ENCODE measurements at regions not wholly inside any gene's neighbourhood (a gene's known extent, or its start where the extent isn't known, plus 50 kb on each side); places are given as distances from the start of the nearest gene placed in this dataset.

DNA sequence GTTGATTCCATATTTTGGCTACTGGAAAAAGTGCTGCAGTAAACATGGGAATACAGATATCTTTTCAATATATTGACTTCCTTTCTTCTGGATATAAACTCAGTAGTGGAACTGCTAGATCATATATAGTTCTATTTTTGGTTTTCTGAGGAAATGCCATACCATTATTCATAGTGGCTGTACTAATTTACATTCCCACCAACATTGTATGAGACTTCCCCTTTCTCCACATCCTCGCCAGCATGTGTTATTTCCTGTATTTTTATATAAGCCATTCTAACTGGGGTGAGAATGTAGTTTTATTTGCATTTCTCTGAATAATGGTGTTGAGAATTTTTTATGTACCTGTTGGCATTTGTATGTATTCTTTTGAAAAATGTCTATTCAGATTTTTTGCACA, 385.2 kb downstream of the NUF2 start:
- TF ChIP-seq, protein P1, sequence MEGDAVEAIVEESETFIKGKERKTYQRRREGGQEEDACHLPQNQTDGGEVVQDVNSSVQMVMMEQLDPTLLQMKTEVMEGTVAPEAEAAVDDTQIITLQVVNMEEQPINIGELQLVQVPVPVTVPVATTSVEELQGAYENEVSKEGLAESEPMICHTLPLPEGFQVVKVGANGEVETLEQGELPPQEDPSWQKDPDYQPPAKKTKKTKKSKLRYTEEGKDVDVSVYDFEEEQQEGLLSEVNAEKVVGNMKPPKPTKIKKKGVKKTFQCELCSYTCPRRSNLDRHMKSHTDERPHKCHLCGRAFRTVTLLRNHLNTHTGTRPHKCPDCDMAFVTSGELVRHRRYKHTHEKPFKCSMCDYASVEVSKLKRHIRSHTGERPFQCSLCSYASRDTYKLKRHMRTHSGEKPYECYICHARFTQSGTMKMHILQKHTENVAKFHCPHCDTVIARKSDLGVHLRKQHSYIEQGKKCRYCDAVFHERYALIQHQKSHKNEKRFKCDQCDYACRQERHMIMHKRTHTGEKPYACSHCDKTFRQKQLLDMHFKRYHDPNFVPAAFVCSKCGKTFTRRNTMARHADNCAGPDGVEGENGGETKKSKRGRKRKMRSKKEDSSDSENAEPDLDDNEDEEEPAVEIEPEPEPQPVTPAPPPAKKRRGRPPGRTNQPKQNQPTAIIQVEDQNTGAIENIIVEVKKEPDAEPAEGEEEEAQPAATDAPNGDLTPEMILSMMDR (IDR thresholded peaks at IDR 0.05): no peak
- Mint-ChIP-seq H3K27ac (no peak overlapping the region), H3K9me3 (peaks cover 5% of the 10 kb centered on the region), H3K4me3 (no peak overlapping the region), H3K4me1 (no peaks in the 10 kb centered on the region), H3K36me3 (ENCODE audit: low read depth) (no peaks in the 10 kb centered on the region), H3K27me3 (no peaks in the 10 kb centered on the region)
- DNase-seq: no peak
- CTCF ChIA-PET: no interaction called here
- ATAC-seq (ENCODE audit: low read depth): no peak
- POLR2A ChIA-PET: no interaction called here
- intact Hi-C loops (cut with micrococcal nuclease): no loop called here

DNA sequence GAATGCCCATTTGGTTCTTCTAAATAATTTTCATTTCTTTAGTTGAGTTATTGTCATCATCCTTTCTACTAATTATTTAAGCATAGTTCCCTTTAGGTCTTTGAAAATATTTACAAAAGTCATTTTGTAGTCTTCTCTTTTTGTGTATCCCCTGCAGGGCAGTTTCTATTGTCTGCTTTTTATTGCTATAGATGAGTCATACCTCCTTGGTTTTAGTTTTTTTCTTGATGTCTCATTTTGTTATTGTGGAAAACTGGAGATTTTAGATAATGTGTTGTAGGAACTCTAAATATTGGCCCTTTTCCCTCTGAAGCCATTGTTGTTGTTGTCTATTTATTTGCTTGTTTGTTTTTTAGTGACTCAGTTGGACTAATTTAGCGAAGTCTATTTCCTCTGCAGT, 387.9 kb downstream of the NUF2 start:
- intact Hi-C loops (cut with micrococcal nuclease): no loop called here
- DNase-seq: no peak
- no peaks in the 10 kb centered on the region for H3K36me3 Mint-ChIP-seq (ENCODE audit: low read depth)
- no peaks in the 10 kb centered on the region for H3K4me1 Mint-ChIP-seq
- ChIA-PET POLR2A (no interaction called here), CTCF (no interaction called here)
- peaks cover 5% of the 10 kb centered on the region for H3K9me3 Mint-ChIP-seq
- no peak overlapping the region for H3K27ac Mint-ChIP-seq
- TF ChIP-seq, protein P1 (IDR thresholded peaks at IDR 0.05): no peak
- no peak overlapping the region for H3K4me3 Mint-ChIP-seq
- no peak for ATAC-seq (ENCODE audit: low read depth)
- H3K27me3 Mint-ChIP-seq: no peaks in the 10 kb centered on the region

DNA sequence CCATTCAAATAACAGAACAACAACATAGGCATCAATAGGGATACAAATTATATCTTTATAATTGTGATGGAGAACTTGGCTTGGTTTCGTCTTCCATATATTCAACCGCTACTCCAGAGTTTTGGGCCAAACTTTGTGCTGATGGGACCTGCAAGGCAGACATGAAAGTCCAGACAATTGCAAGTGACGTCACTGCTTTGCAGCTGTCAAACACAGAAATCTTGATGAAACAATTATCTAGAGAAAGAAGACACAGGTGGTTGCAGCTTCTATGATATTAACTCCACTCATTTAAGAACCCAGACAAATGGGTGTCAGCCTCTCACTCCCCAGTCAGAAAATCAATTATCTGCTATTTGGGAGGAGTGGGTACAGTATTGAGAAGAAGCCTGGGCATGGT, 390.6 kb downstream of the NUF2 start:
- ATAC-seq (ENCODE audit: low read depth): no peak
- Mint-ChIP-seq H3K36me3 (ENCODE audit: low read depth) (no peaks in the 10 kb centered on the region), H3K4me1 (no peaks in the 10 kb centered on the region), H3K27ac (no peak overlapping the region), H3K9me3 (peaks cover 5% of the 10 kb centered on the region), H3K4me3 (no peak overlapping the region), H3K27me3 (no peaks in the 10 kb centered on the region)
- TF ChIP-seq, protein P1 (IDR thresholded peaks at IDR 0.05): no peak
- ChIA-PET POLR2A (no interaction called here), CTCF (no interaction called here)
- intact Hi-C loops (cut with micrococcal nuclease): no loop called here
- DNase-seq: no peak

DNA sequence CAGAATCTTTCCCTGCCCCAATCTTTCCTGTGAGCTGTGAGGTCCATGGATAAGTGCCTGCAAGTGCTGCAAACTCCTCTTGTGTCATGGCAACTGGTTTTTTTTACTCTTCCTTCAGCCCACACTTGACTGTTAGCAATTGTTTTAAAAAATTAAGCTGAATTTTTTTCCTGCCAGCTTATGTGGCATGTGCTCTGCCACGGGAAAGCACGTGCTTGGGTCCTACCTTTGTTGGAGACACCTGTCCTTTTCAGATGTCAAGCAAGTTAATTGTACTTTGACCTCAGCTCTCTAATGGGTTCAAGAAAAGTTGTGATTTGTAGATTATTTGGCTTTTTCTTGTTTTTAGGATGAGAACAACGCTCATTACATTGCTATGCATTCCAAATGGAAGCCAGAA, 398.5 kb downstream of the NUF2 start:
- H3K27ac Mint-ChIP-seq: no peak overlapping the region
- ChIA-PET CTCF (no interaction called here), POLR2A (no interaction called here)
- no peaks in the 10 kb centered on the region for H3K27me3 Mint-ChIP-seq
- peaks cover 23% of the 10 kb centered on the region for H3K9me3 Mint-ChIP-seq
- H3K36me3 Mint-ChIP-seq (ENCODE audit: low read depth): no peaks in the 10 kb centered on the region
- intact Hi-C loops (cut with micrococcal nuclease): no loop called here
- H3K4me3 Mint-ChIP-seq: no peak overlapping the region
- TF ChIP-seq, protein P1 (IDR thresholded peaks at IDR 0.05): no peak
- DNase-seq (no peak), ATAC-seq (ENCODE audit: low read depth) (no peak)
- H3K4me1 Mint-ChIP-seq: no peaks in the 10 kb centered on the region

DNA sequence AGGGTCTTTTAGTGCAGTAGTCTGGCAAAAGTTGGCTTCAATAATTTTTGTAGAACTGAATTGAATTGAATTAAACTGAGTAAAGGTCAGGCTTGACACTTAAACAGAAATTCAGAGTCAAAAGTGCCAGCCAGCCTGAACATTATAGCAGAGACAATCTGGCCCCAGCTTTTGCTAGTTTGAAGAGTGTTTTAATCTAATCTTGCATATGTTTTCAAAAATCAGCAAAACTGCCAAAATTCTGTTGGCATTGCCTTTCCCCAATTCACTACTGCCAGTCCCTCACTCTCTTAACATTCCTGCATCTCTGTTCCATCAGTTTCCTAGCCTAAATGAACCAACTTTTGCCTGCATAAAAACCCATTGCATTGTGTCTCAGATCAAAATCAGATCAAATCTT, 403.8 kb downstream of the NUF2 start:
- H3K27ac Mint-ChIP-seq: no peak overlapping the region
- intact Hi-C loops (cut with micrococcal nuclease): no loop called here
- no peak for DNase-seq
- TF ChIP-seq, protein P1 (IDR thresholded peaks at IDR 0.05): no peak
- H3K4me1 Mint-ChIP-seq: no peaks in the 10 kb centered on the region
- ChIA-PET CTCF (no interaction called here), POLR2A (no interaction called here)
- no peak for ATAC-seq (ENCODE audit: low read depth)
- H3K36me3 Mint-ChIP-seq (ENCODE audit: low read depth): no peaks in the 10 kb centered on the region
- H3K4me3 Mint-ChIP-seq: no peak overlapping the region
- H3K9me3 Mint-ChIP-seq: peaks cover 3% of the 10 kb centered on the region
- H3K27me3 Mint-ChIP-seq: no peaks in the 10 kb centered on the region

Data from activated B cell treated with CpG ODN at 0.5 μM for 24 hours (primary cell).